ENCODE measurements at regions not wholly inside any gene's neighbourhood (a gene's known extent, or its start where the extent isn't known, plus 50 kb on each side); places are given as distances from the start of the nearest gene placed in this dataset.

DNA sequence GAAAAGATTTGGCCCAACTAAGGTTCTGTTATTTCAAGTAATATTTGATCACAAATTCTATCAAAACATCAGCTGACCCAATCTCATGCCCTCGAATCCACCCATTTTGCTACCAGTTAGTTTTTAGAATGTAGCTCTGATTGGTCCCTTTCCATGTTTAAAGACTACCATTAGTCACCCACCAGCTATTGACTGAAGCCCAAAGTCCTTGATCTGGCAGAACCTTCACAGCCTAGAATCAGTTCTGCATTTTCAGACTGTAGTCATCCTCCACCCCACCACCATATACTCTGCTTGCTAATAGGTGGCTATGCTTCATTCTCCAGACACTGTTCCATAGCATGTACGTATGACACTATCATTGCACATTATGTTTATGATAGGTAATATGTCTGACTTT is 182.2 kb upstream of the TARS1 start:
- H3K9me3 ChIP-seq (replicated peaks; ENCODE audit: insufficient read depth, low read length): no peaks in the 10 kb centered on the region
- no peak overlapping the region for H3K9ac ChIP-seq (ENCODE audit: low read length)
- no peaks in the 10 kb centered on the region for H3K4me1 ChIP-seq (ENCODE audit: low read length)
- H3K27ac ChIP-seq (ENCODE audit: low read length): no peak overlapping the region
- H3F3A ChIP-seq (ENCODE audit: insufficient read depth, low read length): no peaks in the 10 kb centered on the region
- no peaks in the 10 kb centered on the region for H3K36me3 ChIP-seq (replicated peaks; ENCODE audit: insufficient read depth, low read length)
- H3K27me3 ChIP-seq (replicated peaks; ENCODE audit: insufficient read depth, low read length): no peaks in the 10 kb centered on the region
- no peak for TF ChIP-seq EZH2phosphoT487 (IDR thresholded peaks at IDR 0.05; ENCODE audit: low read length)
- no peak for TF ChIP-seq EZH2 (optimal IDR thresholded peaks at IDR 0.05; ENCODE audit: low read depth, low read length)
- TF ChIP-seq, protein P1, sequence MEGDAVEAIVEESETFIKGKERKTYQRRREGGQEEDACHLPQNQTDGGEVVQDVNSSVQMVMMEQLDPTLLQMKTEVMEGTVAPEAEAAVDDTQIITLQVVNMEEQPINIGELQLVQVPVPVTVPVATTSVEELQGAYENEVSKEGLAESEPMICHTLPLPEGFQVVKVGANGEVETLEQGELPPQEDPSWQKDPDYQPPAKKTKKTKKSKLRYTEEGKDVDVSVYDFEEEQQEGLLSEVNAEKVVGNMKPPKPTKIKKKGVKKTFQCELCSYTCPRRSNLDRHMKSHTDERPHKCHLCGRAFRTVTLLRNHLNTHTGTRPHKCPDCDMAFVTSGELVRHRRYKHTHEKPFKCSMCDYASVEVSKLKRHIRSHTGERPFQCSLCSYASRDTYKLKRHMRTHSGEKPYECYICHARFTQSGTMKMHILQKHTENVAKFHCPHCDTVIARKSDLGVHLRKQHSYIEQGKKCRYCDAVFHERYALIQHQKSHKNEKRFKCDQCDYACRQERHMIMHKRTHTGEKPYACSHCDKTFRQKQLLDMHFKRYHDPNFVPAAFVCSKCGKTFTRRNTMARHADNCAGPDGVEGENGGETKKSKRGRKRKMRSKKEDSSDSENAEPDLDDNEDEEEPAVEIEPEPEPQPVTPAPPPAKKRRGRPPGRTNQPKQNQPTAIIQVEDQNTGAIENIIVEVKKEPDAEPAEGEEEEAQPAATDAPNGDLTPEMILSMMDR (IDR thresholded peaks at IDR 0.05; ENCODE audit: low read length): no peak
- no peaks in the 10 kb centered on the region for H4K20me1 ChIP-seq (ENCODE audit: insufficient read depth, low read length)
- H3K9me2 ChIP-seq (replicated peaks; ENCODE audit: insufficient read depth, low read length): no peaks in the 10 kb centered on the region
- no peak overlapping the region for H2AFZ ChIP-seq (ENCODE audit: low read length)
- H3K4me3 ChIP-seq (ENCODE audit: low read length): no peak overlapping the region
- no peaks in the 10 kb centered on the region for H3K79me2 ChIP-seq (ENCODE audit: low read length)
- H3K4me2 ChIP-seq (ENCODE audit: low read depth, low read length): no peak overlapping the region
- DNase-seq: no peak

DNA sequence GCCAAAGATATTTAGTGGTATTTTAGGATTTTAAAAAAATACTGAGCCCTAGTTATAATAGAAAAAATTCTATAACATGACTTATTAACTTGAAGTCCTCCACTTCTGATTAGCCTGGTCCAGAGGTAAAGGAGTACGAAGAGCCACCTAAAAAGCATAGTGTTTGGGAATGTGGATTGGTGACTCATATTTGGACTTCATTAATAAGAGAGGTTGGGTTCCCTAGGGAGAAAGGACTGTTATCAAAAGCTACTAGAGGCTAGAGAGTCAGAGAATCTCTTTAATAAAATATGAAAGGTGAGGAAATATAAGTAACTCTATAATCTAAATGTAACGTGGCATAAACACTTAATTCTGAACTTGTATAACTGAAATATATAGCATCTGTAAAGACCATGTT is 180.7 kb upstream of the TARS1 start:
- H3K36me3 ChIP-seq (replicated peaks; ENCODE audit: insufficient read depth, low read length): no peaks in the 10 kb centered on the region
- no peak overlapping the region for H3K27ac ChIP-seq (ENCODE audit: low read length)
- no peaks in the 10 kb centered on the region for H3K9me3 ChIP-seq (replicated peaks; ENCODE audit: insufficient read depth, low read length)
- no peak overlapping the region for H3K4me3 ChIP-seq (ENCODE audit: low read length)
- no peaks in the 10 kb centered on the region for H4K20me1 ChIP-seq (ENCODE audit: insufficient read depth, low read length)
- H3F3A ChIP-seq (ENCODE audit: insufficient read depth, low read length): no peaks in the 10 kb centered on the region
- H3K4me2 ChIP-seq (ENCODE audit: low read depth, low read length): no peak overlapping the region
- no peak for TF ChIP-seq EZH2phosphoT487 (IDR thresholded peaks at IDR 0.05; ENCODE audit: low read length)
- no peak overlapping the region for H3K9ac ChIP-seq (ENCODE audit: low read length)
- H2AFZ ChIP-seq (ENCODE audit: low read length): no peak overlapping the region
- no peak for DNase-seq
- H3K9me2 ChIP-seq (replicated peaks; ENCODE audit: insufficient read depth, low read length): no peaks in the 10 kb centered on the region
- no peaks in the 10 kb centered on the region for H3K4me1 ChIP-seq (ENCODE audit: low read length)
- no peaks in the 10 kb centered on the region for H3K27me3 ChIP-seq (replicated peaks; ENCODE audit: insufficient read depth, low read length)
- H3K79me2 ChIP-seq (ENCODE audit: low read length): no peaks in the 10 kb centered on the region

DNA sequence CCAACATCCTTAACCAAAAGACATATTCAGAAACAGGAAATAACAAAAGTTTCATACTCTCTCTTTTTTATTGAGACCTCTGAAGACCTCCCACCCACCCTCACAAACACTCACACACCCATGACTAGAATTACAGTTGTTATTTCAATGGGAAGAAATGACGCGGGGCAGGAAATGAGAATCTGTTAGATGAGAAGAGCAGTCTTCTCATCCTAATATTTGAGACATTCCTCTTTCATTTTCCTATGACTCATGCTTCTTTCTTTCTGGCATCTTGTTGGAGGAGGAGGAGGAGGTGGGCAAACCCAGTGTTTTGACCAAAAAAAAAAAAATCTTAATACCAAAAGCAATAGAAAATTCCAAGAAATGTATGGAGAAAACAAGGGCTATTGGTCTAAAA is 179.5 kb upstream of the TARS1 start:
- no peak overlapping the region for H2AFZ ChIP-seq (ENCODE audit: low read length)
- no peak overlapping the region for H3K4me2 ChIP-seq (ENCODE audit: low read depth, low read length)
- H3K27ac ChIP-seq (ENCODE audit: low read length): no peak overlapping the region
- no peaks in the 10 kb centered on the region for H3K4me1 ChIP-seq (ENCODE audit: low read length)
- no peaks in the 10 kb centered on the region for H3F3A ChIP-seq (ENCODE audit: insufficient read depth, low read length)
- no peaks in the 10 kb centered on the region for H3K27me3 ChIP-seq (replicated peaks; ENCODE audit: insufficient read depth, low read length)
- no peak for TF ChIP-seq EZH2phosphoT487 (IDR thresholded peaks at IDR 0.05; ENCODE audit: low read length)
- TF ChIP-seq EZH2 (optimal IDR thresholded peaks at IDR 0.05; ENCODE audit: low read depth, low read length): no peak
- TF ChIP-seq, protein P1 (IDR thresholded peaks at IDR 0.05; ENCODE audit: low read length): no peak
- no peaks in the 10 kb centered on the region for H3K79me2 ChIP-seq (ENCODE audit: low read length)
- DNase-seq: no peak
- no peaks in the 10 kb centered on the region for H3K9me3 ChIP-seq (replicated peaks; ENCODE audit: insufficient read depth, low read length)
- no peaks in the 10 kb centered on the region for H3K9me2 ChIP-seq (replicated peaks; ENCODE audit: insufficient read depth, low read length)
- H4K20me1 ChIP-seq (ENCODE audit: insufficient read depth, low read length): no peaks in the 10 kb centered on the region
- no peak overlapping the region for H3K4me3 ChIP-seq (ENCODE audit: low read length)
- no peak overlapping the region for H3K9ac ChIP-seq (ENCODE audit: low read length)
- H3K36me3 ChIP-seq (replicated peaks; ENCODE audit: insufficient read depth, low read length): no peaks in the 10 kb centered on the region

DNA sequence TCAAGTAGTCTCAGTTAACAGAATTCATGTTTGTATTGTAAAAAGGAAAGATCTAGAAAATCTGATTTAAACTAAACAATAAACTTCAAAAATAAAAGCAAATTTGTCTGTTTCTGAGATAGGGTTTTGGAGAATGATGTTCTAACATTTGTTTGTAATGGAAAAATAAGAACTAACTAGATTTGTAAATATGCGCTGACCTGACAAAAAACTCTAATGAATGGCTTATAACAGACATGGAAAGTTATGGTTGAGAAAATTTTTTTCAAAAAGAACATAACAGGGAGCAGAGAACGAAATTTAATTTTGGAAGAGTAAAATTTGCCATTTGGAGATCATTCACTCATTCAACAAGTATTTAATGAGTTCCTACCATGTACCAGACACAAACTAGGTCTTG is 179.0 kb upstream of the TARS1 start:
- DNase-seq: no peak
- Histone ChIP-seq H3F3A (ENCODE audit: insufficient read depth, low read length) (no peaks in the 10 kb centered on the region), H2AFZ (ENCODE audit: low read length) (no peak overlapping the region), H3K4me2 (ENCODE audit: low read depth, low read length) (no peak overlapping the region), H3K79me2 (ENCODE audit: low read length) (no peaks in the 10 kb centered on the region), H3K27ac (ENCODE audit: low read length) (no peak overlapping the region), H3K9me2 (replicated peaks; ENCODE audit: insufficient read depth, low read length) (no peaks in the 10 kb centered on the region), H3K4me1 (ENCODE audit: low read length) (no peaks in the 10 kb centered on the region), H4K20me1 (ENCODE audit: insufficient read depth, low read length) (no peaks in the 10 kb centered on the region), H3K9ac (ENCODE audit: low read length) (no peak overlapping the region), H3K9me3 (replicated peaks; ENCODE audit: insufficient read depth, low read length) (no peaks in the 10 kb centered on the region), H3K27me3 (replicated peaks; ENCODE audit: insufficient read depth, low read length) (no peaks in the 10 kb centered on the region), H3K36me3 (replicated peaks; ENCODE audit: insufficient read depth, low read length) (no peaks in the 10 kb centered on the region), H3K4me3 (ENCODE audit: low read length) (no peak overlapping the region)
- TF ChIP-seq EZH2 (optimal IDR thresholded peaks at IDR 0.05; ENCODE audit: low read depth, low read length) (no peak), EZH2phosphoT487 (IDR thresholded peaks at IDR 0.05; ENCODE audit: low read length) (no peak)
- TF ChIP-seq, protein P1 (IDR thresholded peaks at IDR 0.05; ENCODE audit: low read length): no peak
